EH (cell line): ENCODE measurements at regions not wholly inside any gene's neighbourhood (a gene's known extent, or its start where the extent isn't known, plus 50 kb on each side); places are given as distances from the start of the nearest gene placed in this dataset.

Source experiments
- DNase-seq: peaks from one replicate; pipeline ENCODE4 v3.0.0-alpha.2; 2015; ENCODE audit warnings: low read depth

- DNase-seq, result no peak
Measured at GRCh38 chr2:43034242-43034619, 192.2 kb downstream of the ZFP36L2 start.

- no peak for DNase-seq
Measured at GRCh38 chr2:43033466-43034241, 192.8 kb downstream of the ZFP36L2 start.

- DNase-seq, result no peak
Measured at GRCh38 chr2:43033016-43033270, 193.5 kb downstream of the ZFP36L2 start.

- DNase-seq, result peak; percentile 31
Measured at GRCh38 chr2:43032213-43033015, 194.0 kb downstream of the ZFP36L2 start.

- DNase-seq, result no peak
Measured at GRCh38 chr2:43031471-43032212, 194.8 kb downstream of the ZFP36L2 start.

GRCh38 chr2:43030551-43031307, 195.7 kb downstream of the ZFP36L2 start:
- DNase-seq, result no peak

GRCh38 chr2:43029186-43029585, 197.2 kb downstream of the ZFP36L2 start:
- no peak for DNase-seq

- DNase-seq, result no peak
Measured at GRCh38 chr2:43028188-43028587, 198.2 kb downstream of the ZFP36L2 start.

GRCh38 chr2:43027097-43027873, 199.1 kb downstream of the ZFP36L2 start:
- peak; percentile 23 for DNase-seq

GRCh38 chr2:43026426-43027096, 199.8 kb downstream of the ZFP36L2 start:
- no peak for DNase-seq

GRCh38 chr2:43025709-43026295, 200.6 kb downstream of the ZFP36L2 start:
- no peak for DNase-seq

- peak; percentile 69 for DNase-seq
Measured at GRCh38 chr2:43024515-43025011, 201.8 kb downstream of the ZFP36L2 start.

GRCh38 chr2:43023791-43024514, 202.5 kb downstream of the ZFP36L2 start:
- no peak for DNase-seq

GRCh38 chr2:43022896-43023295, 203.5 kb downstream of the ZFP36L2 start:
- DNase-seq, result no peak

GRCh38 chr2:43021791-43022509, 204.5 kb downstream of the ZFP36L2 start:
- DNase-seq, result no peak

- DNase-seq, result no peak
Measured at GRCh38 chr2:43020990-43021669, 205.3 kb downstream of the ZFP36L2 start.

- DNase-seq, result no peak
Measured at GRCh38 chr2:43020296-43020695, 206.1 kb downstream of the ZFP36L2 start.

GRCh38 chr2:43019536-43020183, 206.7 kb downstream of the ZFP36L2 start:
- no peak for DNase-seq
